Inferior parietal cortex (tissue), 1 donor: ENCODE measurements at regions not wholly inside any gene's neighbourhood (a gene's known extent, or its start where the extent isn't known, plus 50 kb on each side); places are given as distances from the start of the nearest gene placed in this dataset.
"Not testable (repeated sequence)": the region's sequence is repeated elsewhere in the genome, so short reads cannot be mapped to it uniquely, and the experiment has no call there.

Experiments
- DNase-seq: peaks from one replicate; pipeline ENCODE4 v3.0.0-alpha.2; 2016; ENCODE audit errors: extremely low spot score

DNA sequence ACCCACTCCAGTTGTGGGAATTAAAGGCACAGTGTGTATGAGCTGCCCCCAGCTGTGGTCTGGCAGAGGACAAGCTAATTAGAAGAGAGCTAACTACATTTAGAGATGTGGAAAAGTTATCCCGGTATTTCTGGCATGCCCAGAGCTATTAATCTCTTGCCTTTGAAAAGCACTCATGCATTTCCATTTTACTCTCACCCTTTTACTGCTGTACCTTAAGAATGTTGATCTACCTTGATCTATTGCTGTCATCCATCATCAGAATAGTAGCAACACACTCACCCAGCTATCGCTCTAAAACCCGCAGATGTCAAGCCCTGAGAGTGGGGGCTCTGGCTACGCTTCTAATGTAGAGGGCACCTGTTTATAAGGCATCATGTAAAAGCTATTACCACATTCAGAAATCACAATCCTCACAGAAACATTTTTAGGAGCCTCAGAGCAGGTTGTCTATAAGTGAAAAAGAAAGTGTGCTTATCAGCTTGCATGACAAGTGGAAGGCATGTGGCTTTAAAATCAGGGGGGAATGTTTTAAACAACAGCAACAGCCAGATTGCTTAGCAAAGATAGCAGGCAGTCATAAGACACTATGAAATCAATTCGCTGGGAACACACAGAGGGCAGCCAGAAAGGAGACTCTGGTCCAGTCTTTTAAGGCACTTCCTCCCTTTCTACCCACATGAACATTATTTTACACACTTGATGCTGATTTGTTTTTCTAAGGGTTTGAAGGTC is 224.2 kb upstream of the IRS2 start:
- DNase-seq = no peak

DNA sequence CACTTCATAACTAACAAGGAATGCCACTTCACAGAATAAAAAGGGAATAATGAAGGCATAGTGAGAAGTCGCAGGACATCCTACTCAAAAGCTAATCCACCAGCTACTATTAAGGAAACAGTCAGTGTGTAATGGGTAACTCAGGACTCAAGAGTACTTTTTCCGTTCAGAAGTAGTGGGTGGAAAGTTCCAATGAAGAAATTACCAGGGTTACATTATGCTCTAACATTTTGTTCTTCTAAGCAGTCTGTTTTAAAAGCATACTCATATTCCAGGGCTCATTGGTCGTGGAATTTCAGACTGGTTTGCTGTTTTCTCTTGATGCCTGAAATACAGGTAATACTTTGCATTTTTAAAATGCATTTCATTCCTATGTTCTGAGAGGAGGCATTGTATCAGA is 222.4 kb upstream of the IRS2 start:
- DNase-seq = no peak

- DNase-seq = no peak
These were observed 219.9 kb upstream of the IRS2 start for GRCh38 chr13:110006304-110006703.

GRCh38 chr13:110005563-110005962 is 219.2 kb upstream of the IRS2 start:
- no peak for DNase-seq

- no peak for DNase-seq
These were observed 218.4 kb upstream of the IRS2 start for GRCh38 chr13:110004814-110005213.

- no peak for DNase-seq
These were observed 215.4 kb upstream of the IRS2 start for GRCh38 chr13:110001670-110002275.

- DNase-seq = no peak
These were observed 214.4 kb upstream of the IRS2 start for GRCh38 chr13:110000534-110001345.

DNA sequence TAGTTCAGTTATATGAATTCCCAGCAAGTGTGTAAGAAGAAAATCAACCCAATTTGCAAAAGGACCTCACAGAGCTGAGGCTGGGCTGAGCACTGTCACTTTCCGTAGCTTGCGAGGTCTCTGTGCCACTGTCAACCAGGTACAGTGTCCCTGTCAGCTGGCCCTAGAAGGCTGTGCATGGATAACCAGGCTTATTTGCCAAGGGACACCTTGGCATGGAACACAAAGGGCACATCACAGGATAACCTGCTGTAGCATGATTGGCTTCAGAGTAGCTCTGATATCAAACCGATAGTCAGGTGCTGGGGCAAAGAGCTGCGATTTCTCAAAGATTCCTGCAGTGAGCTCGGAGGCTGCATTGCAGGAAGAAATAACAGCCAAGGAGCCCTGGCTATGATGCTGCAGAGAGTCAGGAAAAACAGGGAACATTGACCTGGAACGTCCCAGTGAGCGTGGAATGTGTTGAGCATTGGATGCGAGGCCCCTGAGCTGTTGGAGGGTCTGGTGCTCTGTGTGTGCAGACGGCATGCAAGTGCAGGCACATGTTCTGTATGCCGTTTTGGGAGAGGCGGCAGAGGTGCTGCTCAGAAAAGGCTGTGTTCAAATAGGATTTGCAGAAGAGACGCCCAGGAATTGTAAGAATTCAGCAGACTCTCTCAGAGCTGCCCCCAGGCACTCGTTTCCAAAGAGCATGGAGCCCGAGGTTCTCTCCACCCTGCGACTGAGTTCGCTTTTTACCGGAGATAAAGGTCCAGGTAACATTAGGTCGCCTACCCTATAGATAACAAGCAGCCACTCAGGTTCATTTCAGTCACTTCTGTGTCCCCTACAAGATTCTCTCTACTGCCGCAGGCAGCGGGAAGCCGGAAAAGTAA is 213.5 kb upstream of the IRS2 start:
- no peak for DNase-seq

DNA sequence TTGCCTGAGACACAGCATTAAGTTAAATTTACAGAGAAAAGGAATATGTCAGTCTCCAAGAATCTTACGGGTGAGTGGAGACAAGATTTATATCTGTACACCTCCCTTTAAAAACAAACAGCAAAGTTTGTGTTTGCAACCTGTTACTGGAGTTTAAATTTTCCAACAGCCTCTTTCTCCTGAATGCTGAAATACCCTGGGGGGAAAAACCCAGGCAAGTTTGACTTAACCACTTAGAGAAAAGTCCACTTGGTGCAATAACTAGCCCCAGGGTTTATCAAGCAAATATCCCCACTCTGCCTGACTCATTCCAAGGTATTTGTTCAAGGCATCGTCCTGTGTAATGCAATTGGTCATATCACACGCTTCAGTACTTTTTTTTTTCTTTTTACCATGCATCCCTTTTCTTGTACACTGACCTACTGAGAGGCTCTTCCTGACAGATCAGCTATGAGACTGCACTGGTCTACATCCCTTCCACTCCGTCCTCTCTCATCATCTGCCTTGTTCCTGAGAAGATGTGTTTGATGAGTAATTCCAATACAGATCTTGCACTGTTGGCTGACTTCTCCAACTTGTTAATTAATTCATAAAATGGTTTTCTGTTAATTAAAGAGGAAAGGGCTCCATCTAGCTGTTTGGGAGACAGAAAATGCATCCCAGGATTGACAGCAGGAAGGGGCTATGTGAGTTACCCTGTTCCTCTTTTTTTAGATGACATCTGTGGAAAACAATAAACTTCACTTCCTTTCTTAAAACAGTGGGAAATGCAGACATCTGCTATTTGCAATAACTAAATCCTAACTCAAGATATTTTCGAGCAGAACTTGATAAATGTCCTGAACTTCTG is 212.5 kb upstream of the IRS2 start:
- no peak for DNase-seq

DNA sequence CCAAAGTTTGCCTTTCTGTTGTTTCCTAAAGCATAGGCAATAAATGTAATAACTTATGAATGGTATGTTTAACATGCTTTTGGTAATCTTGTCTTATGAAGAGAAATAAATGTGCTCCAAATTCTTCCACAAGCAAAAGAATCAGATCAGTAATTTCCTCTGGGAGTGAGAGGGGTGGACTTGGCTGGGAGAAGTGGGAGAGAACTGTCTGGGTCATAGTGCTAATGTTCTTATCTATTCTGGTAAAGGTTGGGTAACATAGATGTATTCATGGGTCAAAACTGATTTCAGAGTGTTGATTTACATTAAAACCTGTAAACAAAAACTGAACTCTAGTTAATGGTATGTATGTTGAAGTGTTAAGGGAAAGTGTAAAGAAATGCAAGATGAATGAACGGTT is 211.7 kb upstream of the IRS2 start:
- no peak for DNase-seq

- not testable (repeated sequence) for DNase-seq
These were observed 210.7 kb upstream of the IRS2 start for GRCh38 chr13:109997056-109997595.

DNA sequence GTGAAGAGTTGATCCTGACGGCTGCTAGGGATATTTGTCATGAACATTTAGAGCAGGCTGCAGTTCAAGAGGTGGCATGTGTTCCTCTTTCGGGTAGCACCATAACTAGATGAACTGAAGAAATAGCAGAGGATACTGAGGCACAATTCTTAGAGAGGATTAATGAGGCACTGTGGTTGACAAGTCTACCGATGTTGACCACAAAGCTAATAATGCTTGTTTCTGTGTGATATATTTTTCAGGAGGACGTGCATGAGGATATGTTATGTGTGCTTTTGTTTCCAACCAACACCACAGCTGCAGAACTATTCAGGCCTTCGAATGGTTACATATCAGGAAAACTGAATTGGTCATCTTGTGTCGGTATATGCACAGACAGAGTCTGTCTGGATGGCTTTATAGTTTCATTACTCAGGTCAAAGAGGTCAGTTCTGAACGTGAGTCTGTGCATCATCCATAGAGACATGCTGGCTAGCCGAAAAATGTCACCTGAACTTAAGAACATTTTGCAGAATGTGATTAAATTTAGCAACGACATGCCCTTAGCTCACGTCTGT is 210.1 kb upstream of the IRS2 start:
- no peak for DNase-seq

DNA sequence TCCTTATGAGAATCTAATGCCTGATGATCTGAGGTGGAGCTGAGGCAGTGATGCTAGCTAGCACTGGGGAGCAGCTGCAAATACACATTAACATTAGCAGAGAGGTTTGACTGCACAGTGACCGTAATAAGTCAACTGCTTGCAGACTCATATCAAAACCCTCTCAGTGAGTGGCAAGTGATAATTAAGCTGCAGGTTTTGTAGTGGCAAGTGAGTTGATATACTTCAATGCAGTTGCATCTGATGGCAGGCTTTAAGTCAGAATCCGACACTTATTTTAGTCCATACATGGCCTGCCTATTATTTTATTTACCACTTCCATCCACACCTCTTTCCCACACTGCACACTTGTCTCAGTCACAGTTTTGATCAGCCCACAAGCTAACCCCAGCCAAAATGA is 209.2 kb upstream of the IRS2 start:
- no peak for DNase-seq

GRCh38 chr13:109990296-109990695 is 203.9 kb upstream of the IRS2 start:
- no peak for DNase-seq

GRCh38 chr13:109989686-109990085 is 203.3 kb upstream of the IRS2 start:
- no peak for DNase-seq

GRCh38 chr13:109989155-109989554 is 202.8 kb upstream of the IRS2 start:
- DNase-seq = no peak

DNA sequence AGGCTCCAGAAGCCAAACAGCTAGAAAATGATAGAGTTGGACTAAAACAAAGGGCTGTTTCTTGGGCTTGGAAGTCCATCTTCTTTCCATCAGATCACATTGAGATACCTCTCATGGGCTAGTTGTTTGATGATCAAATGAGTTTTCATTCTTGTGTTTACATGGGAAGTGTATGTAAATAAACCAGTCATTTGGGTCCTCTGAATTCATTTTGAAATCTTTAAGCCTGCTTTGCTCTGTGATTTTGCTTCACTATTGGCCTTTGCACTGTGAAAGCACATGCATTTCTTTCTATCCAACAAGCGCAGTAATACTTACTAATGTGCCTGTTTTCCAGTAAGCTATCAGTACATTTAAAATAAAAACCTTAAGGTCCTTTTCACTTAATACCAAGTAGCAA is 200.5 kb upstream of the IRS2 start:
- no peak for DNase-seq

DNA sequence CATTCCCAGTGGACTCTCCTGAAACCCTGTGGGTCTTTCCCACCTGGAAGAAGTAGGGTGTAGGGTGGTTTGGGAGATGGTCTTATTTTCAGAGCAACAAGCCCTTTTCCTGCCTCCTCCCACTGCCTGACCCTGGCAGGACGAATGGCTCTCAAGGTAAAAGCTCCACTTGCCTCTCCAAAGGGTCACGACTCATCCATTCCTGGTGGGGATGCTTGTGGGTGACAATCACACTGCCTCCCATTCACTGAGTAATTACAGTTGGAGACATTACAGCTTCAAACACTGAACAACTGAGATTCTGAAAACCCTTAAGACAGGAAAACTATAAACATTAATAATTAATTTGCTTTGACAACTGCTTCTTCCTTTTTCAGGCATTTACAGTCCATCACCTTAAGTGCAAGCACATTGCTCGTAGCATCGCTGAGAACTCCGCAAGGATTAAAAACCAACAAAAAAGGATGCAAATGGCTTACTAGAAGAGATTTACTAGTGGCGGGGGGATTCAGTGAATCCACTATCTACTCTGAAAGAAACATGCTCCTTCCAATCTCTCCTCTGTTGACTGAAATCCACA is 199.6 kb upstream of the IRS2 start:
- DNase-seq = no peak

DNA sequence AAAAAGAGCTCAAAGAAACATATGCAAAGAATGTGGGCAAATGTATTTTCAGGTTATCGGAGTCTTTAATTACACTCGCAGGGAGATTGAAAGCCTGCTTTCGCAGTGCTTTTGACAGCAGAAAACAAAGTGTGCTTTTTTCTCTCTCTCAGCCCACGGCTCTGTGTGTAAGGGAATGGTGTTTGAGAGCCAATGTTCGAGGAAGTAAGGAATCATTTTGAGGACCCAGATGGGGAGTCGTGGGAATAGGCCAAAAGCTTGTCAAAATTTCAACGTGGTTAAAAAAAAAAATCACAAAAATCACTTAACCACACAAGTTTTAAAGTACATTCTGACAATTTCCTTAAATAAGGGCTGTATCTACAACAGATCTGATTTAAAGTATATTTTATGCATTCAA is 197.1 kb upstream of the IRS2 start:
- peak; percentile 32 for DNase-seq

GRCh38 chr13:109981000-109981399 is 194.6 kb upstream of the IRS2 start:
- no peak for DNase-seq
